Esophagus (tissue), 2 donors: ENCODE measurements at regions not wholly inside any gene's neighbourhood (a gene's known extent, or its start where the extent isn't known, plus 50 kb on each side); places are given as distances from the start of the nearest gene placed in this dataset.
"Not testable (repeated sequence)": the region's sequence is repeated elsewhere in the genome, so short reads cannot be mapped to it uniquely, and the experiment has no call there.

Experiments
- H3K27ac ChIP-seq, 2 donors: one replicate each; pipeline ENCODE4 v1.5.1; 2013; ENCODE audit warnings: low read depth in 2 of 2, mild to moderate bottlenecking in 2 of 2, inconsistent platforms in 1 of 2, low read length in 1 of 2, moderate library complexity in 1 of 2
- H3K27me3 ChIP-seq, 2 donors: one replicate each; pipeline ENCODE4 v1.6.1; 2013; ENCODE audit warnings: low read length in 2 of 2, control low read depth in 1 of 2, mild to moderate bottlenecking in 1 of 2; ENCODE audit not compliant: insufficient read depth in 2 of 2, control insufficient read depth in 1 of 2
- H3K36me3 ChIP-seq, 2 donors: one replicate each; pipeline ENCODE4 v1.6.1; 2013; ENCODE audit warnings: low read length in 1 of 2; ENCODE audit not compliant: control insufficient read depth in 2 of 2, insufficient read depth in 2 of 2
- H3K4me1 ChIP-seq, 2 donors: one replicate each; pipeline ENCODE4 v1.6.1; 2013; ENCODE audit warnings: low read length in 1 of 2; ENCODE audit not compliant: control insufficient read depth in 2 of 2, insufficient read depth in 2 of 2
- H3K4me3 ChIP-seq, 2 donors: one replicate each; pipeline ENCODE4 v1.5.1; 2013; ENCODE audit warnings: low read length in 2 of 2, mild to moderate bottlenecking in 2 of 2, low read depth in 1 of 2, moderate library complexity in 1 of 2
- H3K9me3 ChIP-seq, 2 donors: one replicate each; pipeline ENCODE4 v1.6.1; 2013; ENCODE audit warnings: mild to moderate bottlenecking in 2 of 2, low read depth in 1 of 2, low read length in 1 of 2, moderate library complexity in 1 of 2; ENCODE audit not compliant: control insufficient read depth in 2 of 2, insufficient read depth in 1 of 2
- WGBS, 2 donors: extraction: QIAGEN DNeasy Blood & Tissue Kit; methylation state at CpG; one replicate each; pipeline ENCODE4 v1.1.7; 2013; 5-methylcytosine and 5-hydroxymethylcytosine counted together
- donor health status: healthy with polysubstance abuse.
- donor health status: Bipolar disorder and iron deficiency.

- Histone ChIP-seq H3K4me1 (no peaks in the 10 kb centered on the region), H3K27ac (no peak overlapping the region), H3K4me3 (no peak overlapping the region), H3K9me3 (no peaks in the 10 kb centered on the region), H3K36me3 (no peaks in the 10 kb centered on the region), H3K27me3 (no peaks in the 10 kb centered on the region)
- 78 to 81% methylated on average over 2 of the region's 2 CpGs for WGBS, 2 donors
Observed at GRCh38 chr13:44629465-44630183, 53.5 kb upstream of the TSC22D1 start.

DNA sequence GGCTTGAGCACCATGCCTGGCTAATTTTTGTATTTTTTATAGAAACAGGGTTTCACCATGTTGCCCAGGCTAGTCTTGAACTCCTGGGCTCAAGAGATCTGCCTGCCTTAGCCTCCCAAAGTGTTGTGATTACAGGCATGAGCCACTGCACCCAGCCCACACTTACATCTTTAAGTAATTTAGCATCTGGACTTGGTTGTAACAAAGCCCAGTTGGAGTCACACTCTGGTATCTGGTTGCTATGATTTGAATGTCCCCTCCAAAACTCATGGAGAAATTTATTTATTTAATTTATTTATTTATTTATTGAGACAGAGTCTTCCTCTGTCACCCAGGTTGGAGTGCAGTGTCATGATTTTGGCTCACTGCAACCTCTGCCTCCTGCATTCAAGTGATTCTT, 52.7 kb upstream of the TSC22D1 start:
- H3K9me3 ChIP-seq, H3K36me3 ChIP-seq, H3K4me3 ChIP-seq, H3K4me1 ChIP-seq, H3K27ac ChIP-seq, H3K27me3 ChIP-seq: not testable (repeated sequence)

- Histone ChIP-seq H3K27me3 (no peaks in the 10 kb centered on the region), H3K36me3 (no peaks in the 10 kb centered on the region), H3K4me1 (no peaks in the 10 kb centered on the region), H3K27ac (no peak overlapping the region), H3K4me3 (no peak overlapping the region), H3K9me3 (no peaks in the 10 kb centered on the region)
- WGBS, 2 donors = 82 to 85% methylated on average over 2 of the region's 2 CpGs
Observed at GRCh38 chr13:44627441-44627840, 51.3 kb upstream of the TSC22D1 start.

DNA sequence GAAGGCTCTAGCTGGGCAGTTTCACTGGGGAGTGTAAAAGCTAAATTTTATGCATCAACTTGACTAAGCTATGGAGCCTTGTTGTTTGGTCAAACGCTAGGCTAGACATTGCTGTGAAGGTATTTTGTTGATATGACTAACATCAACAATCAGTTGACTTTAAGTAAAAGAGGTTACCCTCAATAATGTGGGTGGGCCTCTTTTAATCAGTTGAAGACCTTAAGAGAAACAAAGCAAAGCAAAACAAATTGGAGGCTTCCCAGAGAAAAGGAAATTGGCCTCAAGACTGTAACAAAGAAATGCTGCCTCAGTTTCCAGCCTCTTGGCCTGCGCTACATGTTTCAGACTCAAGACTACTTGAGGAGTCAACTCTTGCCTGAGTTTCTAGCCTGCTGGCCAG, 50.0 kb upstream of the TSC22D1 start:
- Histone ChIP-seq H3K4me1 (no peaks in the 10 kb centered on the region), H3K4me3 (no peak overlapping the region), H3K27ac (no peak overlapping the region)

More for the DNA sequence above, 50.0 kb upstream of the TSC22D1 start:
- H3K9me3 ChIP-seq = no peaks in the 10 kb centered on the region
- 94 to 95% methylated on average over 2 of the region's 2 CpGs for WGBS, 2 donors
- no peaks in the 10 kb centered on the region for H3K27me3 ChIP-seq
- H3K36me3 ChIP-seq = no peaks in the 10 kb centered on the region
